IPS-11a (cell line): ENCODE measurements at regions not wholly inside any gene's neighbourhood (a gene's known extent, or its start where the extent isn't known, plus 50 kb on each side); places are given as distances from the start of the nearest gene placed in this dataset.

Experiments used
- H3K4me3 ChIP-seq: one replicate; pipeline ENCODE4 v1.5.1; 2013; ENCODE audit warnings: low read depth, low read length, control low read depth

DNA sequence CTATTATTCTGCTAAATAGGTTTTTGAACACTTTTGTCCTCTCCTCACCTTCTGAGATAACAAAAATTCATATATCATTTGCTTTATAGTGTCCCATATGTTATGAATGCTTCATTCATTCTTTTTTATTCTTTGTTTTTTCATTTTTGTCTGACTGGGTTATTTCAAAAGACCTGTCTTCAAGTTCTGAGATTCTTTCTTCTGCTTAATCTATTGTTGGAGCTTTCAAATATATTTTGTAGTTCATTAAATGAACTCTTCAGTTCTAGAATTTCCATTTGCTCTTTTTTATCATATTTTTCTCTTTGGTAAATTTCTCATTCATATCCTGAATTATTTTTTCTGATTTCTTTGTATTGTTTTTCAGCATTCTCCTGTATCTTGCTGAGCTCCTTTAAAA is 53.1 kb upstream of the SCIN start:
- H3K4me3 ChIP-seq = no peak overlapping the region

GRCh38 chr7:12518920-12519681 is 51.4 kb upstream of the SCIN start:
- no peak overlapping the region for H3K4me3 ChIP-seq

DNA sequence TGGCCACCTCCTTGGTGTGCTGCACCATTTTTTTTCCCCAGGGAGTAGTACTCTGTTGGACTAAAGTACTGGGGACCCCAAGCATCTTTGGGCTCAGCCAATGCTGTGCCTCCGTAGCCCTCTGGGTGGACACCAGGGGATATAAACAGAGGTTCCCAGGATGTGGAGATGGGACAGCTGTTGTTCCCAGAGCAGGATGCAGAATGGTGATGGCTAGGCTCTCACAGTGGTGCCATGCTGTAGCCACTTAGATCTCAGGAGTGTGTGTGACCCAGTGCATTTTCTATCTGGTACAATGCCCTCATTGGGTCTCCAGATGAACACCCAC is 50.9 kb upstream of the SCIN start:
- no peak overlapping the region for H3K4me3 ChIP-seq
